RWPE1 (cell line): ENCODE measurements at regions not wholly inside any gene's neighbourhood (a gene's known extent, or its start where the extent isn't known, plus 50 kb on each side); places are given as distances from the start of the nearest gene placed in this dataset.
"Not testable (repeated sequence)": the region's sequence is repeated elsewhere in the genome, so short reads cannot be mapped to it uniquely, and the experiment has no call there.

Source experiments
- CTCF ChIA-PET: fragments of 350-600 bp; sonication (Branson Sonifier 250); formaldehyde crosslinking; extraction: SDS; loops from one replicate; lab custom pipeline; 2021; lab: Yijun Ruan, JAX
- POLR2A ChIA-PET: fragments of 400-600 bp; formaldehyde crosslinking; extraction: SDS; loops from one replicate; lab custom pipeline; 2020; ENCODE audit warnings: antibody characterized with exemption; ENCODE audit not compliant: low non-redundant PET; lab: Yijun Ruan, JAX
- DNase-seq: peaks from one replicate; pipeline ENCODE4 v3.0.0; 2012; ENCODE audit warnings: low spot score
- H3K27ac ChIP-seq: fragments of 450-650 bp; 2 replicates; pipeline ENCODE4 v1.5.1; 2017
- CTCF ChIP-seq: fragments of 450-650 bp; conservative IDR thresholded peaks from 2 replicates; pipeline ENCODE4 v1.5.1; 2017; ENCODE audit warnings: low read depth, mild to moderate bottlenecking

DNA sequence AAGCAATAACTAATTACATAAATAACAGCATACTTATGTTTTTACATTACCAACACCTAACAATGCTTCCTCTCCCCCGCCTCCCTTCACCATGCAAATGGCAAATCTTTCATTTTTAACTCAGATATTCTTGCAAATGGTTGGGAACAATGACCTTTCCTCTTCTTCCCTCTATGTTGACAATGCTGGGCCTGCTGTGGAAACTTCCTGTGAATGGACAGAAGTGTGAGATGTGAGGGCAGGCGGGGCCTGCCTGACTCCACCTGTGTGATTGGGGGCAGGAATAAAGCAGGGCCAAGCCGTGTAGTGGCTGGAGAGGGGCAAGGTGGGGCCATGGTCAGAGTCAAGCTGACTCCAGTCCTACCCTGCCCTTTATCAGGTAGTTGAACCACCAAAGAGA is 289.6 kb downstream of the RPS6KC1 start:
- no peak for TF ChIP-seq CTCF
- H3K27ac ChIP-seq: no peak overlapping the region
- ChIA-PET CTCF (interaction anchor here (0.7 kb wide), 1 partner anchor 16 kb away, joined by 3 read pairs; no protein-coding TSS in a partner anchor), POLR2A (no interaction called here)
- no peak for DNase-seq

GRCh38 chr1:213345621-213346020 is 294.6 kb downstream of the RPS6KC1 start:
- no peak overlapping the region for H3K27ac ChIP-seq
- TF ChIP-seq CTCF: no peak
- POLR2A ChIA-PET: no interaction called here
- DNase-seq: no peak
- CTCF ChIA-PET: interaction anchor here (1.0 kb wide), 1 partner anchor 32 kb away, joined by 3 read pairs; no protein-coding TSS in a partner anchor

- no peak for DNase-seq
- no peak for TF ChIP-seq CTCF
- H3K27ac ChIP-seq: no peak overlapping the region
- ChIA-PET CTCF (no interaction called here), POLR2A (no interaction called here)
These were observed 306.4 kb downstream of the RPS6KC1 start for GRCh38 chr1:213357403-213357802.

DNA sequence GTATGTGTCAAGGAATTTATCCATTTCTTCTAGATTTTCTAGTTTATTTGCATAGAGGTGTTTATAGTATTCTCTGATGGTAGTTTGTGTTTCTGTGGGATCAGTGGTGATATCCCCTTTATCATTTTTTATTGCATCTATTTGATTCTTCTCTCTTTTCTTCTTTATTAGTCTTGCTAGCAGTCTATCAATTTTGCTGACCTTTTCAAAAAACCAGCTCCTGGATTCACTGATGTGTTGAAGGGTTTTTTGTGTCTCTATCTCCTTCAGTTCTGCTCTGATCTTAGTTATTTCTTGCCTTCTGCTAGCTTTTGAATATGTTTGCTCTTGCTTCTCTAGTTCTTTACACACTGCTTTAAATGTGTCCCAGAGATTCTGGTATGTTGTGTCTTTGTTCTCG is 307.3 kb downstream of the RPS6KC1 start:
- CTCF ChIA-PET, H3K27ac ChIP-seq, POLR2A ChIA-PET, DNase-seq: not testable (repeated sequence)

DNA sequence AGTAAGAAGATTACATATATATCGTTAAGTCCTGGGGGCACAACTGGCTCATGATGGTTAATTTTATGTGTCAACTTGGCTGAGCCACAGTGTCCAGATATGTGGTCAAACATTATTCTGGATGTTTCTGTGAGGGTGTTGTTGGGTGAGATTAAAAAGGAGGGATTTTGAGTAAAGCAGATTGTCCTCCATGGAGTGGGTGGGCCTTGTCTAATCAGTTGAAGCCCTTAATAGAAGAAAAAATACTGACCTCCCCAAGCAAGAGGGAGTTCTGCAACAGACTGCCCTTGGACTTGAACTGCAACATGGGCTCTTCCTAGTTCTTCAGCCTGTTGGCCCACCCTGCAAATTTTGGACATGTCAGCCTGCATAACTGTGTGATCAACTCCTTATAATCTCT is 311.6 kb downstream of the RPS6KC1 start:
- TF ChIP-seq CTCF: no peak
- ChIA-PET CTCF (interaction anchor here (0.6 kb wide), 1 partner anchor 12 kb away, joined by 3 read pairs; no protein-coding TSS in a partner anchor), POLR2A (no interaction called here)
- H3K27ac ChIP-seq: no peak overlapping the region
- no peak for DNase-seq

GRCh38 chr1:213366141-213366831 is 315.2 kb downstream of the RPS6KC1 start:
- no peak for DNase-seq
- H3K27ac ChIP-seq: no peak overlapping the region
- no peak for TF ChIP-seq CTCF
- ChIA-PET CTCF (no interaction called here), POLR2A (no interaction called here)

DNA sequence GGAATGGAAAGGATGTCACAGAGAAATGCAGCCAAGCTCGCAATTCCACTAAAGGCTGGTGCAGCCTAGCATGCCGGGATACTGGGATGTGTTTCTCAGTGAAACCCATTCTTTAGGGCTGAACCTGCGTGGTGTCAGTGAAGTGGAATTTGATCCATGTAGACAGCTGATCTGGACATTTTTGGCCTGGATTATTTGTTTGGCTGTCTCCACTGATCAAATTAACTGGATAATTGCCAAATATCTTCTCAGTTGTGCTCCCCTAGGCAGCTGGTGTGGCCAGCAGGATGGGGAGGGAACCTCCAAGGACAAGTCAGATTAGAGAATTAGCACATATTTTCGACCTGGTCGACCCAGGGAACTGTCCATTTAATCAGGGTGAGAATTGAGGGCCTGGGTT is 318.4 kb downstream of the RPS6KC1 start:
- no peak for DNase-seq
- POLR2A ChIA-PET: no interaction called here
- CTCF ChIA-PET: no interaction called here
- no peak overlapping the region for H3K27ac ChIP-seq
- TF ChIP-seq CTCF: no peak
